ENCODE measurements at regions not wholly inside any gene's neighbourhood (a gene's known extent, or its start where the extent isn't known, plus 50 kb on each side); places are given as distances from the start of the nearest gene placed in this dataset.

DNA sequence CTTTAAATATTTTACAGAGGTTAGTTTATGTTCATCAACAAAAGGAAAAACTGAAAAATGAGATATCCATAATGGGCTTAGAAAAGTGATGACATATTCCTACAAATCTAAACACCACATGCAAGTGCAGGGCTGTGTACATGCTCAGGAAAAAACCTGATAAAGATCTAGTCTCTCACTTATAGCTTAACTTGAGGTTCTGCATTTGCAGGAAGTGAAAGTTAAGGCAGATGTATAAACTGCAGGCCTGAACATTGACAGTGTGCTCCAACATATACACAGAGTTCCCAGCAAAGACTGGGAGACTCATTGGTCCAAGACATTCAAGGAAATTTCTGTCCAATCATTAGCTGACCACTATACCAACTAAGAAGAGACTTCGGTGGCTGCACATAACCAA lies 63.8 kb upstream of the RET start:
- DNase-seq: no peak

DNA sequence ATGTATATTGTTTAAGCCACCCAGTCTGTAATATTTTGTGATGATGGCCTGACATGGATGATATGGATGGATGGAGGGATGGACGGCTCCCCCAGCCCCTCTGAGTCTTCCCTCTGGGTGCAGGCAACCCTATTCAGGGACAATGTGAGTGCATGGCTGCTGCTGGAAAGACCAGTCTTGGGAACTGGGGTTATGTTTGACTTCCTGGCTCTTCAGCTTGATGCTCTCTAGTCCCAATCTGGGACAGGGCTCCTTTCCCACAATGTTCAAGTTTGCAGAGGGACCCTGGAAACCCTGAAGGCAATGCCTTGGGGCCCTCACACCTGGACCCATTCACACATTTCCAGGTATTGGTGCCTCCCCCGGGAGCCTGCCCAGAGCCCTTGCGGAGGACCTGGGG lies 52.3 kb upstream of the RET start:
- DNase-seq: no peak

DNA sequence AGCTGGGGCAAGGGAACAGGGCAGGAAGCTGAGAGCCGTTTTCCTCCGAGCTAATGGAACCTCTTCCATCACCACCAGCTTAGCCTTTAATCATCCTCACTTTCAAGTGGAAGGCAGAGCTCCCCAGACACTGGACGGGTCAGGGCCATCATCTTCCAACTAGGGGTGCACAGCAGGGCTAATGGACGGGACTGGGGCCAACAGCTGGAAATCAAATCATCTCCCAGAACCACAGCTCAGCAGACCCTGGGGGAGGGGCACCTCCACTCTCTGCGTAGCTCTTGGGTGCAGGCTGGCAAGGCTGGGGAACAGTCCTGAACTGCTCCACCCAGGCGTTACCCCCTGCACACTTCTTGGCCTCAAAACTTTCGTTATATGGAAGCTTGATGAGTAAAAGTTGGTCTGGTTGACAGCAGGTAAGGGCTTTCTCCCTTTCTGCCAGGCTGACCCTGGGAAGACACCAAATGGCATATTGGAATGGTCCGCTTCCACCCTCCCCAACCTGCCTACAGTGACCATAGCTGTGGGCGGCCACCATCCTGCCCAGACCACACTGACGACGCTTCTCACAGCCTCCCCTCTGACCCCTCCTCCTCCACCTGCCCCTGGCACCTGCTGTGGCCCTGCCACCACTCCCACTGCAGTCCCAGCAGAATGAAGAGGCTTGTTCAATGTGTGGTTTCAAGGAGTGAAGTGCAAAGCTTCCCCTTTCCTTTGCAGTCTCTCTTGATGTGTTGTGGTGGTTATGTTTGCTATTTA lies 51.7 kb upstream of the RET start:
- DNase-seq: no peak

DNA sequence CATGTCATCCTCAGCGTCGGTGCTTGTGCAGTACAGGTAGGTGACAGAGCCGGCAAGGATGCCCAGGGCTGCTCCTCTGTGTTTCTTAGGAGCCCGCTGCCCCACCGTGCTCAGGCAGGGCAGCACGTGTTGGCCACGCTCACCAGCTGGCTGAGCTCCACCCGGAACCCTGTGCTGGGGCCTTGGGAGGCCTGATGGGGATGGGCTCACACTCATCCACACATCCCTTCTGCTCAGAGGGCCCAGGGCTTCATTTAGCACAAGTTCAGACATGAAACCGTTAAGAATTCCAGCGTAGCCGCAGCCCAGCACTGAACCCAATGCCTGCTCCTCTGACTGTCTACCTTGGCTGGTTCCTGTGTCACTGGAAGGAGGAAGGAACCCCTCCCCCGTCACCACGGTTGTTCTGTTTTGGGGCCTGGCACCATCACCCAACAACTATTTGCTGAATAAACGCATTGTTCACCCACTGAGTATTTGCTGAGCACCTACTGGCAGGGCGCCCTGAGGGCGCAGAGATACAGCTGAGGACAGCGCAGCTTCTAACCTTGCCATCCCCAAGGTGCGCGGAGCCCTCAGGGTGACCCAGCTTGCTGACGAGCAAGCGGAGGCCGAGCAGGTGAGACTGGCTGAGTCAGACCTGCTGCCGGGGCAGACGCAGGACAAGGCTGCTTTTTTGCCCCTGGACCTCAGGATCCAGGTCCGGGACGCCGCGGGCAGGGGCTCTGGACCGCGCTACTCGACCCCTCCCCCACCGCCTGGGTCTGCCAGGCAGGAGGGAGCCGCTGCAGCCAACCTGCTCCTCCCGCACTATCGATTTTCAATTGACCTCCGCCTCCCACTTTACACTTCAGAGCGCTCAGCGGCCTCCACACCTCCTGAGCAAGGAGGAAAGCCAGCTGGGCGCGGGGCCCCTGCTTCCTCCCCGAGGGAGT lies 50.6 kb upstream of the RET start:
- peak; percentile 34 for DNase-seq

Data from DMS153 (cell line).